ENCODE measurements at regions not wholly inside any gene's neighbourhood (a gene's known extent, or its start where the extent isn't known, plus 50 kb on each side); places are given as distances from the start of the nearest gene placed in this dataset.

DNA sequence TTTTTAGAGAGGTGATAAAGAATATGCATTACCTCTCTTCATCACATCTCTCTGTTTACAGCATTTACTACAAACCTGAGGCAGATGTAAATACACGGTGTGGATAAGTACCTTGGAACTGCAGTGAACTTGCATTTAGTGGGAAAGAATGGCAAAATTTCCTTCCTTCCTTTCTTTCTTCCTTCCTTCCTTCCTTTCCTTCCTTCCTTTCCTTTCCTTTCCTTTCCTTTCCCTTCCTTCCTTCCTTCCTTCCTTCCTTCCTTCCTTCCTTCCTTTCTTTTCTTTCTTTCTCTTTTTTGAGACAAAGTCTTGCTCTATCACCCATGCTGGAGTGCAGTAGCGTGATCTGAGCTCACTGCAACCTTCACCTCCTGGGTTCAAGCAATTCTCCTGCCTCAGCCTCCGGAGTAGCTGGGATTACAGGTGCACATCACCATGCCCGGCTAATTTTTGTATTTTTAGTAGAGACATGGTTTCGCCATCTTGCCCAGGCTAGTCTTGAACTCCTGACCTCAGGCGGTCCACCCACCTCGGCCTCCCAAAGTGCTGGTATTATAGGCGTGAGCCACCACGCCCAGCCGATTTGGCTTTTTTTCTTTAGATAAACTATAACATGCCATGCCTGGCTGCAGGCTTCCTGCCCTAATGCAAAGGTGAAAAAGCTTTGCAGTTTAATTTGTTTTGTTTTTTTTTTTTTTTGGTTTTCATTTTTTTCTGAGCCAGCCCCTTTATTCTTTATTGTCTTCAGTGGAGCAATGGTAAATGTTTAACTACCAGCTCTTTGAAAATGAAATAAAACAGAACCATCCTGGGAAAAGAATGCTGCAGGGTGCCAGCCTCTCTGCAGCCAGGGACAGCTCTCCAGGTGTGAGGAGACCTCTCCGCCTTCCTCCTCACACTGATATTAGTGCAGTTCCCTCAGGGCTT, 64.2 kb upstream of the NEDD9 start:
- DNase-seq (ENCODE audit: low spot score) = no peak

GRCh38 chr6:11295969-11296368, 63.5 kb upstream of the NEDD9 start:
- no peak for DNase-seq (ENCODE audit: low spot score)

DNA sequence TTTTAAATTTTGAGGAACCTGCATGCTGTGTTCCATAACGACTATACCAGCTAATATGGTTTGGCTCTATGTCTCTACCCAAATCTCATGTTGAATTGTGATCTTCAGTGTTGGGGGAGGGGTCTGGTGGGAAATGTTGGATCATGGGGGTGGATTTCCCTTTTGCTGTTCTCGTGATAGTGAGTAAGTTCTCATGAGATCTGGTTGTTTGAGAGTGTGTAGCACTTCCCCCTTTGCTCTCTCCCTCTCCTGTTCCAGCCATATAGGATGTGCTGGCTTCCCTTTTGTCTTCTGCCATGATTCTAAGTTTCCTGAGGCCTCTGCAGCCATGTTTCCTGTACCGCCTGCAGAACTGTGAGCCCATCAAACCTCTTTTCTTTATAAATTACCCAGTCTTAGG, 61.8 kb upstream of the NEDD9 start:
- DNase-seq (ENCODE audit: low spot score) = no peak

DNA sequence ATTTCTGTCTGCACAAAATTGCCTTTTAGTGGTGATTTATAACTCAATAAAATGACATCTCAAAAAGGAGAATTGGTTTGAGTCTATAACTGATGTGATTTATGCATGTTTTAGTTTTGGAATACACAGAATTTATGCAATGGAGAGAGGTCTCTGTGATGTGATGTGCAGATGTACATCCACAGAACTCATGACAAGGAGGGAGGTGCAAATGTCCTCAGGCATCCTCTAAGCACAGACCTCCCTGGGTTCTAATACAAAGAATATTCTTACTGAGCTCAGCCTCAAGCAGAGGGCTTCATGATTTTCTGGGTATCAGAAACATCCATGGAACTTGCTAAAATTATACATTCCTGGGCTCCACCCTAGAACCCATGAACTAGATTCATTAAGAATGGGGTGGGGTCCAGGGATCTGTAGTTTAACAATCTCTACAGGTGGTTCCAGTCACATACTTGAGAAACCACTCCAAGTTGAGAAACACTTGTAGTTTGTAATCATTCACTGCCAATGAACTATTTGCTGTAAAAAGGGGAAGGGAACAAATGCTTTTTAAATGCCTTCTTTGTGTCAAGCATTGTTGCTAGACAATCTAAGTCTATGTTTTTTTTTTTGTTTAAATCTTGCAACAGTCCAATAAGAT, 60.2 kb upstream of the NEDD9 start:
- DNase-seq (ENCODE audit: low spot score) = no peak

GRCh38 chr6:11292091-11292490, 59.6 kb upstream of the NEDD9 start:
- DNase-seq (ENCODE audit: low spot score) = no peak

- no peak for DNase-seq (ENCODE audit: low spot score)
Observed at GRCh38 chr6:11291582-11291981, 59.1 kb upstream of the NEDD9 start.

GRCh38 chr6:11290027-11290426, 57.6 kb upstream of the NEDD9 start:
- no peak for DNase-seq (ENCODE audit: low spot score)

DNA sequence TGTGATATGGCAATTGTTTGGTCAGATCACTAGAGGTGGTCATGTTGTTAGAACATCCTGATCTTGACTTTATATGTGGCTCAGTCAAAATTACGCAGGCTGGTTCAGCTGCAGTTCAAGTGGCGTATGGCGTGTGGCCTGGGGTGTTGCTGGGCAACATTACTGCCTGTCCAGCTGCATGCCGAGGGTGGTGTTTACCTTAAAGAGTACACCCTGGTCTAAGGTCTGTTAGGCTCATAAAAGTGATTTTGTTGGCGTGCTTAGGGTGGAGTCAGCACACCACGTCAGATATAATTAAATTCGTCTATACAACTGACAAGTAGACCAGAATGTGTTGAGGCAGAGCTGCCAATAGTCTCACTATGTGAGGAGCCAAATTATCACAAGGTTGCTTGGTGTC, 55.6 kb upstream of the NEDD9 start:
- DNase-seq (ENCODE audit: low spot score) = no peak

DNA sequence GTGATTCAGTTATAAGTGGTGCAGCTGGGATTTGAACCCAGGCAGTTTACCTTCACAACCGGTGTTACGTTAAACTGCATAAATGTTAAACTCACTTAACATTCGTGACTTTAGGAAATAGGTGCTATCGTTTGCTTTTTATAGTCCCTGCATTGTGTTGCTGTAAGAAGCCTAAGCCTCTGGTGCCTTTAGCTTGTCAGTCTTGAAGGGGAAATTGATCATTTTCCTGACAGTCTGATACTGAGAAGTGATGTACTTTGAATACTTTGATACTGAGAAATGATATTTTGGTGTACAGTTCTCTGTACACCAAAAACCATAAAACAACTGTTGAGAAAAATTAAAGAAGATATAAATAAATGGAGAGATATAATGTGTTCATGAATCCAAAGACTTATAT, 52.5 kb upstream of the NEDD9 start:
- no peak for DNase-seq (ENCODE audit: low spot score)

- DNase-seq (ENCODE audit: low spot score) = no peak
Observed at GRCh38 chr6:11283629-11284028, 51.2 kb upstream of the NEDD9 start.

DNA sequence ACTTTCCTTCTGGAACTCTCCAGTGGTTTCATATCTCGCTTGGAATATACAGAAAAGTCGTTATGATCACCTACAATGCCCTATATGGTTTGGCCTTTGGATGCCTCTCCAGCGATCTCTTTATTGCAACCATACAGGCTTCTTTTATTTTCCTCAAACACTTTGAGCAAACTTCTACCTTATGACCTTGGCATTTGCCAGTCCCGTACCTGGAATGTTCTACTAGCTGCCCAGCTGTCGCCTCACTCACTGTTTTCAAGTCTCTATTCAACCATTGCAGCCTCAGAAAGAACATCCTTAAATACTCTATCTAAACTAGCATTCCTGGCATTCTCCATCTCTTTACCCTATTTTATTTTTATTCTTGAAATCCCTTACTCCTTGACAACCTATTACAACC, 50.4 kb upstream of the NEDD9 start:
- no peak for DNase-seq (ENCODE audit: low spot score)

All from D341Med (cell line).